Naive B cell (primary cell): ENCODE measurements at regions not wholly inside any gene's neighbourhood (a gene's known extent, or its start where the extent isn't known, plus 50 kb on each side); places are given as distances from the start of the nearest gene placed in this dataset.

Experiments
- ATAC-seq, 2 donors: fragments of 150-1000 bp; cut with Tn5 transposase; 2 replicates each; pipeline ENCODE4 v1.10.0; 2021; ENCODE audit warnings: low read depth in 2 of 2, mild to moderate bottlenecking in 2 of 2, moderate library complexity in 2 of 2
- DNase-seq: peaks from one replicate; pipeline ENCODE4 v3.0.0; 2022
- H3K27ac Mint-ChIP-seq, 6 donors: one replicate each; pipeline ENCODE4 v1.8.0; 2020 to 2022; ENCODE audit warnings: mild to moderate bottlenecking in 6 of 6, mixed read lengths in 6 of 6, moderate library complexity in 5 of 6, inconsistent platforms in 2 of 6
- H3K27me3 Mint-ChIP-seq, 3 donors: one replicate each; pipeline ENCODE4 v1.8.0; 2021 to 2022; ENCODE audit warnings: mixed read lengths in 3 of 3, mild to moderate bottlenecking in 1 of 3
- H3K36me3 Mint-ChIP-seq, 2 donors: one replicate each; pipeline ENCODE4 v1.8.0; 2020 to 2022; ENCODE audit warnings: mixed read lengths in 2 of 2, inconsistent platforms in 1 of 2, mild to moderate bottlenecking in 1 of 2
- H3K4me1 Mint-ChIP-seq, 3 donors: one replicate each; pipeline ENCODE4 v1.8.0; 2020 to 2022; ENCODE audit warnings: mixed read lengths in 3 of 3, inconsistent platforms in 1 of 3, mild to moderate bottlenecking in 1 of 3, moderate library complexity in 1 of 3
- H3K4me3 Mint-ChIP-seq, 8 donors: one replicate each; pipeline ENCODE4 v1.8.0; 2020 to 2022; ENCODE audit warnings: mild to moderate bottlenecking in 8 of 8, mixed read lengths in 8 of 8, moderate library complexity in 8 of 8, inconsistent platforms in 2 of 8
- H3K9me3 Mint-ChIP-seq, 7 donors: one replicate each; pipeline ENCODE4 v1.8.0; 2020 to 2022; ENCODE audit warnings: mixed read lengths in 7 of 7, mild to moderate bottlenecking in 5 of 7, inconsistent platforms in 2 of 7, moderate library complexity in 1 of 7

GRCh38 chr2:42868096-42868495, 75.7 kb upstream of the HAAO start:
- H3K9me3 Mint-ChIP-seq = peaks cover 6 to 15% (median 9%) of the 10 kb centered on the region in 7 donors
- H3K36me3 Mint-ChIP-seq = peaks cover 0 to 25% of the 10 kb centered on the region in 2 donors
- DNase-seq = no peak
- H3K4me3 Mint-ChIP-seq = no peak overlapping the region
- H3K27ac Mint-ChIP-seq = no peak overlapping the region
- no peak for ATAC-seq
- H3K27me3 Mint-ChIP-seq = peaks cover 0 to 11% (median 6%) of the 10 kb centered on the region in 3 donors
- no peaks in the 10 kb centered on the region for H3K4me1 Mint-ChIP-seq

- peaks cover 0 to 11% (median 6%) of the 10 kb centered on the region in 3 donors for H3K27me3 Mint-ChIP-seq
- H3K27ac Mint-ChIP-seq = peak overlapping the region in 1 of 6 donors; percentile 63
- no peaks in the 10 kb centered on the region for H3K4me1 Mint-ChIP-seq
- DNase-seq (no peak), ATAC-seq (no peak)
- no peak overlapping the region for H3K4me3 Mint-ChIP-seq
- peaks cover 6 to 15% (median 9%) of the 10 kb centered on the region in 7 donors for H3K9me3 Mint-ChIP-seq
- H3K36me3 Mint-ChIP-seq = peaks cover 0 to 25% of the 10 kb centered on the region in 2 donors
Observed at GRCh38 chr2:42867093-42868065, 75.0 kb upstream of the HAAO start.

- Mint-ChIP-seq H3K36me3 (peaks cover 0 to 25% of the 10 kb centered on the region in 2 donors), H3K4me3 (no peak overlapping the region), H3K4me1 (peaks cover 0 to 2% (median 0%) of the 10 kb centered on the region in 3 donors), H3K9me3 (peaks cover 6 to 15% (median 9%) of the 10 kb centered on the region in 7 donors), H3K27me3 (peaks cover 0 to 11% (median 6%) of the 10 kb centered on the region in 3 donors), H3K27ac (no peak overlapping the region)
- DNase-seq = no peak
- no peak for ATAC-seq
Observed at GRCh38 chr2:42865884-42866881, 73.8 kb upstream of the HAAO start.

- no peak for DNase-seq
- Mint-ChIP-seq H3K27me3 (peaks cover 0 to 11% (median 2%) of the 10 kb centered on the region in 3 donors), H3K4me1 (peaks cover 0 to 4% (median 0%) of the 10 kb centered on the region in 3 donors), H3K4me3 (no peak overlapping the region), H3K27ac (no peak overlapping the region), H3K9me3 (peaks cover 7 to 19% (median 9%) of the 10 kb centered on the region in 7 donors), H3K36me3 (peaks cover 0 to 24% of the 10 kb centered on the region in 2 donors)
- no peak for ATAC-seq
Observed at GRCh38 chr2:42864641-42865280, 72.4 kb upstream of the HAAO start.

GRCh38 chr2:42864222-42864621, 71.8 kb upstream of the HAAO start:
- Mint-ChIP-seq H3K9me3 (peaks cover 7 to 19% (median 9%) of the 10 kb centered on the region in 7 donors), H3K36me3 (peaks cover 0 to 19% of the 10 kb centered on the region in 2 donors), H3K27ac (no peak overlapping the region), H3K4me1 (peaks cover 0 to 4% (median 0%) of the 10 kb centered on the region in 3 donors), H3K27me3 (peaks cover 0 to 10% (median 0%) of the 10 kb centered on the region in 3 donors), H3K4me3 (no peak overlapping the region)
- ATAC-seq (no peak), DNase-seq (no peak)

DNA sequence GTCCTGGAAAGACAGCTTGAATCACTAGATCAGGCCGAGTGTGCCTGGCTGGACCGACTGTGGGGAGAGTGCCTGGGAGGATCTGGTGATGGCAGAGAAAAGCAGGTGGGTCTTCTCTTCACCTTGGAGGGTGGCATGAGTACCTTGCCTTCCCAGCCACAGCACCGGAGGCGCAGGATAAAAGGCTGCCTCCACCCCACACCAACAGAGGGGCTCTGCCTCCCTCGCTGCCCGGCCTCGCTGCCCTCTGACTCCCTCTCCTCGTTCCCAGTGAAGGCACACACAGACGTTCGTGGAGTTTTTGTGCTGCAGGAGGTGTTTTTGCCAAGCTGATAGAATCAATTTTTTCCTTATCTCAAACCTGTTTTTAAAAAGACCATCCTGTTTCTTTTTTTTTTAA, 71.4 kb upstream of the HAAO start:
- Mint-ChIP-seq H3K27me3 (peaks cover 0 to 5% (median 0%) of the 10 kb centered on the region in 3 donors), H3K9me3 (peaks cover 3 to 19% (median 7%) of the 10 kb centered on the region in 7 donors), H3K27ac (no peak overlapping the region), H3K4me3 (no peak overlapping the region), H3K4me1 (peaks cover 0 to 4% (median 0%) of the 10 kb centered on the region in 3 donors), H3K36me3 (peaks cover 0 to 14% of the 10 kb centered on the region in 2 donors)
- no peak for ATAC-seq
- DNase-seq = no peak

DNA sequence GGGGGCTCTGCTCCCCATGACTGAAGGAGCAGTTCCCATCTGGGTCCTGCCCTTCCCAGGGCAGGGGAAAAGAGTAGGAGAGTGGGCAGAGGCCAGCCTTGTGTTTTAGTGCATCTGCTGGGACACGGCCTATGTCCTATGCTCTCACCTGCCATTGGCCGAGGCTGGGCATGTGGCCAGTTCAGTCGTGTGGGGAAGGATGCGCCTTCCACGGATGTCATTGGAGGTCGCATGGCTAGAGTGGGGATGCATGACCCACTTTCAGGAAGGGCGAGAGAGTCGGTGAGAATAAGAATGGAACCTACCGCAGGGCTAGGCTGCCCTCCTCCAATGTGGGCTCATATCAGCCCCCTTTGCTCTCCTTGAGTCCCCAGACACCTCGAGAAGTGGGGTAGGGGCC, 70.9 kb upstream of the HAAO start:
- DNase-seq (no peak), ATAC-seq (no peak)
- peaks cover 0 to under 1% (median 0%) of the 10 kb centered on the region in 3 donors for H3K27me3 Mint-ChIP-seq
- no peak overlapping the region for H3K27ac Mint-ChIP-seq
- peaks cover 0 to 4% (median 0%) of the 10 kb centered on the region in 3 donors for H3K4me1 Mint-ChIP-seq
- no peak overlapping the region for H3K4me3 Mint-ChIP-seq
- peaks cover 0 to 13% of the 10 kb centered on the region in 2 donors for H3K36me3 Mint-ChIP-seq
- peaks cover 0 to 17% (median 6%) of the 10 kb centered on the region in 7 donors for H3K9me3 Mint-ChIP-seq

- H3K27ac Mint-ChIP-seq = no peak overlapping the region
- ATAC-seq = no peak
- H3K36me3 Mint-ChIP-seq = peaks cover 0 to 12% of the 10 kb centered on the region in 2 donors
- peaks cover 0 to 15% (median 5%) of the 10 kb centered on the region in 7 donors for H3K9me3 Mint-ChIP-seq
- peaks cover 0 to 4% (median 0%) of the 10 kb centered on the region in 3 donors for H3K4me1 Mint-ChIP-seq
- H3K4me3 Mint-ChIP-seq = peak overlapping the region in 1 of 8 donors; percentile 72
- DNase-seq = no peak
- H3K27me3 Mint-ChIP-seq = no peaks in the 10 kb centered on the region
Observed at GRCh38 chr2:42862669-42863185, 70.3 kb upstream of the HAAO start.

GRCh38 chr2:42861321-42861720, 68.9 kb upstream of the HAAO start:
- Mint-ChIP-seq H3K27me3 (no peaks in the 10 kb centered on the region), H3K4me3 (no peak overlapping the region), H3K4me1 (peaks cover 0 to 4% (median 0%) of the 10 kb centered on the region in 3 donors), H3K36me3 (peaks cover 0 to 8% of the 10 kb centered on the region in 2 donors), H3K9me3 (peaks cover 0 to 14% (median 5%) of the 10 kb centered on the region in 7 donors), H3K27ac (peak overlapping the region in 3 of 6 donors; percentile 38 to 65 (median 44))
- ATAC-seq (no peak), DNase-seq (no peak)

- Mint-ChIP-seq H3K27ac (peak overlapping the region in 1 of 6 donors; percentile 11), H3K9me3 (peaks cover 0 to 14% (median 5%) of the 10 kb centered on the region in 7 donors), H3K4me1 (peaks cover 0 to 4% (median 0%) of the 10 kb centered on the region in 3 donors), H3K36me3 (peaks cover 0 to 8% of the 10 kb centered on the region in 2 donors), H3K27me3 (no peaks in the 10 kb centered on the region), H3K4me3 (no peak overlapping the region)
- no peak for DNase-seq
- no peak for ATAC-seq
Observed at GRCh38 chr2:42860319-42861094, 68.1 kb upstream of the HAAO start.

DNA sequence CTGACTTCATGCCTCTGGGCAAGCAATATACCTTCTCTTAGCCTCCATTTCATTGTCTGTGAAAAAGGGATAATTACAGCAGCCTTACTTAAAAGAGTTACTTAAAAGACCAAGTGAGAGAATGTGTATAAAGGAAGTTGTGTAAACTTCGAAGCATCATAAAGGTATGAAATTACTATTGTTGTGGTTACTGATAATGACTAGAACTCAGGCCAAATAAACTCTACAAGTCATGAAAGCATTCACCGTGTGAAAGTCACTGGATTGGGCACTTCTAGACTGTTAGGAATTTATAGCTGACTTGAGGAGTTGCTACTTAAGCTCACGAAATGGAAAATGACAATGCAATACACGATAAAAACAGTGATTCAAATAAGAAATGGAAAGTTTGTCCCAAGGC, 67.4 kb upstream of the HAAO start:
- Mint-ChIP-seq H3K36me3 (peaks cover 0 to 8% of the 10 kb centered on the region in 2 donors), H3K4me3 (no peak overlapping the region), H3K27ac (peak overlapping the region in 1 of 6 donors; percentile 44), H3K4me1 (peaks cover 0 to 4% (median 0%) of the 10 kb centered on the region in 3 donors), H3K27me3 (no peaks in the 10 kb centered on the region), H3K9me3 (peaks cover 0 to 14% (median 5%) of the 10 kb centered on the region in 7 donors)
- DNase-seq (no peak), ATAC-seq (no peak)
